GM20000 (cell line): ENCODE measurements at regions not wholly inside any gene's neighbourhood (a gene's known extent, or its start where the extent isn't known, plus 50 kb on each side); places are given as distances from the start of the nearest gene placed in this dataset.

Experiments
- DNase-seq: peaks from one replicate; pipeline ENCODE4 v3.0.0; 2012; ENCODE audit warnings: low spot score
- TF ChIP-seq, protein P1 (sequence below): IDR thresholded peaks from 2 replicates; pipeline ENCODE4 v1.5.1; 2012; ENCODE audit warnings: mild to moderate bottlenecking, control low read depth; ENCODE audit errors: extremely low read depth, missing control alignments

DNA sequence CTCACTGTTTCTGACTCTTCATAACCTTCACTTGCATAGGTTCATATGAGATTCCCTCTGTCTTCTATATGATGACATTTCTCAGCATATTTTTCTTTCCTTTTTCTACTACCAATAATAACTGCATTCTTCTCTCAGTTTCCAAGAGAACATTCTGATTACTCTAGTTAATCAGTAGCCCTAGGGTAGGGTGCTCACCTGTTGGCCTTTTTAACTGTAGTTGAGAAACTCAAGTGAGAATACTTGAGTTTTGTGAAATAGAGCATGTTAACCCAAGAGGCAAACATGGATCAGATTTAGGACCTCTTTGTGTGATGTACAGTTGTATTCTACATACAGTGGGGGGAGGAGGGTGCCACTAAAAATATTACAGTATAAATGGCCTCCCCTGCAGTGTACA lies 308.0 kb downstream of the CMPK2 start:
- DNase-seq, result no peak
- TF ChIP-seq, protein P1, sequence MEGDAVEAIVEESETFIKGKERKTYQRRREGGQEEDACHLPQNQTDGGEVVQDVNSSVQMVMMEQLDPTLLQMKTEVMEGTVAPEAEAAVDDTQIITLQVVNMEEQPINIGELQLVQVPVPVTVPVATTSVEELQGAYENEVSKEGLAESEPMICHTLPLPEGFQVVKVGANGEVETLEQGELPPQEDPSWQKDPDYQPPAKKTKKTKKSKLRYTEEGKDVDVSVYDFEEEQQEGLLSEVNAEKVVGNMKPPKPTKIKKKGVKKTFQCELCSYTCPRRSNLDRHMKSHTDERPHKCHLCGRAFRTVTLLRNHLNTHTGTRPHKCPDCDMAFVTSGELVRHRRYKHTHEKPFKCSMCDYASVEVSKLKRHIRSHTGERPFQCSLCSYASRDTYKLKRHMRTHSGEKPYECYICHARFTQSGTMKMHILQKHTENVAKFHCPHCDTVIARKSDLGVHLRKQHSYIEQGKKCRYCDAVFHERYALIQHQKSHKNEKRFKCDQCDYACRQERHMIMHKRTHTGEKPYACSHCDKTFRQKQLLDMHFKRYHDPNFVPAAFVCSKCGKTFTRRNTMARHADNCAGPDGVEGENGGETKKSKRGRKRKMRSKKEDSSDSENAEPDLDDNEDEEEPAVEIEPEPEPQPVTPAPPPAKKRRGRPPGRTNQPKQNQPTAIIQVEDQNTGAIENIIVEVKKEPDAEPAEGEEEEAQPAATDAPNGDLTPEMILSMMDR, result no peak

DNA sequence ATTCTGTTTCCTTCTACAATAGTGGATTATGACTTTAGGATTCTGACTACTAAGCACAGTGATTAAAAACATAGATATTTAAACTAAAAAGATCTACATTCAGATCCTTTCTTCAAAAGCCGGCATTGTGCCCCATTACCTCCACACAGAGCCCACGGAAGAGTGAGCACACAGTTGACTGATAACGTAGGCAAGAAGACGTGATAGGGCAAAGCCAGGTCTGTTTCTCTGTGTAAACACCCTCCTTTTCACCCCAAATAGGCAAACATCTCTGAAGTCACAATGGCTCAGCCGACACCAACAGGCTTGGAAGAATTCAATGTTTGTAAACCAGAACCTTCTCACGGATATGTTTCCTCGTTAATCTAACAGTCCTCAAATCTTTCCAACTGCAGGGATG lies 302.9 kb downstream of the CMPK2 start:
- TF ChIP-seq, protein P1, result no peak
- DNase-seq, result no peak

DNA sequence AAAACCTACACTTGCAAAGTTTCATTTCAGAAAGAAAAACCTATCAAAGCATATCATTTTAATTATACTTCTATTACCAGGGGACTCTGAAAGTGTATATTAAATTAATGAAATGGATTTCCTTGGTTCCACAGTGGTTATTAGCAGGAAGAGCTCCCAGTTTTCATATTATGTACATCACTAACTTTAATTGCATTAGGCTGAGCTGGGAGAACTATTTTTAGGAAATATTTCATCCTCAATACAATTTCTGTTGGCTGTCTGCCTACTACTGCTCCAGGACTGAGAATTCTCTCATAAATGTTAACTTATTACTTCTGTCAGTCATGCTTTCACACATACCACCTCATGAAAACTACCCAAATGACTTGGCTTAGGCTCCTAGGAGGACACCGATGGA lies 301.4 kb downstream of the CMPK2 start:
- TF ChIP-seq, protein P1, result no peak
- no peak for DNase-seq

DNA sequence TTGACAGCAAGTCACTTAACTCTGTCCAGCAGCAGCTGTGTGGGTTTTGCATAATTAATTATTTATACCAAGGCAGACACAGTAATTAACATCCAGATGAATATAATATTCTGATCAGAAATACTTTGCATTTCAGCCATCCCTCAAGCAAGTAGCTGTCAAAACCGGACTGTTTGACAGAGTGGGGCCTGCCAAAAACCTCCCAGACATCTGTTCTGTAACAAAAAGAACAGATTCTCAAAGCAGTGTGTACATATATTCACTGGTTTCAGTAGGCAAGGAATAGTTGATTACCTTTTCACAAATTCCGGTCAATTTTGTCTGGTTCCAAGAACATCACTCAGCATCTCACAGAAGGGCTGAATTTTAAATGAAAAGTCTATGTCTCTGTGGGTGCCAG lies 291.6 kb downstream of the CMPK2 start:
- no peak for DNase-seq
- TF ChIP-seq, protein P1, result no peak

DNA sequence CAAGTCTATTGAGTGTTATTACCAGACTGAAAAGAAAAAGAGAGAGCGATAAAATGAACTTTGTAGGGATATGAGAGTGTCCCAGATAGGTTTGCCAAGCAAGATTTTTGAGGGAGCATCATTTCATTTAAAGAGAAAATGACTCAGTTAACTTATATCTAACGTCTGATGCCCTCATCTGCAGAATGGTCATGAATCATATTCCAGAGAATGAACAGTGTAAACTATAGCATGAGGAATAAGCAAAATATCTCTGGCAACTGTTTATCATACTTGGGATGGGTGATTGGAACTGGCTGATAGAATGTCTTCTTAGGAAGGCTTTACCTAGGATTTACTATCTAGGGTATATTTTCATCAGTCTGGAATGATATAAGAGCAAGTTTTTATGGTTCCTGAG lies 289.4 kb downstream of the CMPK2 start:
- DNase-seq, result no peak
- TF ChIP-seq, protein P1, result no peak

DNA sequence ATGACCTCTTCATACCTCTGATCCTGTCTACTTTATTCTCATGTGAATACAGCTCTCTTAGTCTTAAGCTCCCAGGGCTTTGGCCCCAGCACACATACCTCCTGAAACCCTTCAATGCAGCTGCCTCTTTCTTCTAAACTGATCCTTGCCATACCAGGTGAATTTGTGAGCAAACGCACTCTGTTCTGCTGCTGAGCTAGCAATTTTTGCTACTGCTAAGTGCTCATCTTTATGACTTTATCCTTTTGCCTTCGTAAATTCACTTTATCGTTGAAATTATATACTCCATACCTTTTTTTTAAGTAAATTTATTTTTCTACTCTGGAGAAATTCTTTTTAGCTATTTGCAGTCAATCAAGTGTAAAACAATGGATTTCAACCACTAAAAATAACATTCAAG lies 287.7 kb downstream of the CMPK2 start:
- TF ChIP-seq, protein P1, result no peak
- DNase-seq, result no peak

DNA sequence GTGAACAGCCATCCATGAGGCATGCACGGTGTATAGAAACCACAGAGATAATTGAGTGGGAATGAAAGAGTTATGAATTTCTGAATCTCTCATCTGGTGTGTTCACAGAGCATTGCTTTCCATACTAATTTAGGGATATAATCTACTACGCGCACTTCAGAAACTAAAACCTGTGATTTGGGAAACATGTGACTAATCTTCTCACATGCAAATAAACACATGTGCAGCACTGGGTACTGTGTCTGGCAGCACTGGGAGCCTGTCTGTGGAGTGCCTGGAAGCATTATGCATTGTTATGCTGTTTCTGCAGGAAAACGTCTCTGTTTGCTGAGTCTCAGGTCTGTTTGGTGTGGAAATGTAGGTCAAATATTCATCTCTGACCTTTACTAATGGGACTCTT lies 287.3 kb downstream of the CMPK2 start:
- TF ChIP-seq, protein P1, result no peak
- no peak for DNase-seq
